GM18867 (cell line): ENCODE measurements at regions not wholly inside any gene's neighbourhood (a gene's known extent, or its start where the extent isn't known, plus 50 kb on each side); places are given as distances from the start of the nearest gene placed in this dataset.

Experiments
- ATAC-seq: cut with Tn5 transposase; IDR thresholded peaks from one replicate; pipeline ENCODE4 v1.9.1; 2021; ENCODE audit warnings: mild to moderate bottlenecking, moderate library complexity; ENCODE audit not compliant: unreplicated experiment

DNA sequence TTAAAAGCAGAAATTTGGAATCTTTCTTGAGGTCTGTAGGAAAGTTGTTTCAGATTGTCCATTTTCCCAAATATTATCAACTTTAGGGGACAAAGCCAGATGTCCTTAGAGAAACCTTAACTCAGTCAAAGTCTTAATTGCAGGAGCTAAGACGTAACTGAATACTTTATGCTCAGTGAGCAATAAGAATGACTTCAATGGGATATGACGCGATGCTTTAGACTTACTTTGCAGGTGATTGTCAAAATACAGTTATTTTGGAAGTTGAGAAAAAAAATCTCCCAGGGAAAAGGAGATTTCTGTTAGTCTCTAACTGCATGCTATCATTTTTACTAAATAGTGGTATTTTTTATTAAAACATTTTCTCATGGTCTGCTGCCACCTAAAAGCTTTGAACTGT, 750.9 kb upstream of the STXBP6 start:
- ATAC-seq = no peak

DNA sequence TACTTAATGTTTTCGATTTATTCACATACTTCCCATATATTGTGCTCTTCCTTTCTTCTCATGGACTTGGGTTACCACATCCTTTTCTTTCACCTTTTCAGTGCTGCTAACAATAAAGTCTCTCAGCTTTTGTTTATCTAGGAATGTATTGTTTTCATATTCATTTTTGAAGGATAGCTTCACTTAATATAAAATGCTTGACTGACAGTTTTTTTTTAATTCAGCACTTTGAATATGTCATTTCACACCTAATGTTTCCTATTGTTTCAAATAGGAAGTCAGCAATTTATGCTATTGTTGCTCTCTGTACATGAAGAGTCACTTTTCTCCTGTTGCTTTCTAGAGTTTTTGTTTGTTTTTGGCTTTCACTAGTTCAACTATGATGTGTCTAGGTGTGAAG, 738.3 kb upstream of the STXBP6 start:
- ATAC-seq = no peak

DNA sequence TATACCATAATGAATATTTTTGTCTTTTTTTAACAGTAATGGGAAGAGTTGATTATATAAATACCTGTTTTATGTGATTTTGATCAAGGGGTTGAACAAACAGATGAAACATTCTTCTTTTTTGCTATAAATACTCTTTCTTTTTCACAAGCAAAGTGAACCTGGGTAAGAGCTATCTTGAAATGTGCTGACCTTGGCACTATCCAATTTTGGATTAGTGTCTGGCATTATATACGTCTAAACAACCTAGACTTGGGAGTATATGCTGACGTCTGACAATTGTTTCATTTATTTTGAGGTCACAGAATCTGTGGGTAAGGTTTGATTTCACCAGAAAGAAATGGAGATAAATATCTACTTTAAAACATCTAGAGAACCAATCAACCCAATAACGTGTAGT, 716.0 kb upstream of the STXBP6 start:
- ATAC-seq = no peak

DNA sequence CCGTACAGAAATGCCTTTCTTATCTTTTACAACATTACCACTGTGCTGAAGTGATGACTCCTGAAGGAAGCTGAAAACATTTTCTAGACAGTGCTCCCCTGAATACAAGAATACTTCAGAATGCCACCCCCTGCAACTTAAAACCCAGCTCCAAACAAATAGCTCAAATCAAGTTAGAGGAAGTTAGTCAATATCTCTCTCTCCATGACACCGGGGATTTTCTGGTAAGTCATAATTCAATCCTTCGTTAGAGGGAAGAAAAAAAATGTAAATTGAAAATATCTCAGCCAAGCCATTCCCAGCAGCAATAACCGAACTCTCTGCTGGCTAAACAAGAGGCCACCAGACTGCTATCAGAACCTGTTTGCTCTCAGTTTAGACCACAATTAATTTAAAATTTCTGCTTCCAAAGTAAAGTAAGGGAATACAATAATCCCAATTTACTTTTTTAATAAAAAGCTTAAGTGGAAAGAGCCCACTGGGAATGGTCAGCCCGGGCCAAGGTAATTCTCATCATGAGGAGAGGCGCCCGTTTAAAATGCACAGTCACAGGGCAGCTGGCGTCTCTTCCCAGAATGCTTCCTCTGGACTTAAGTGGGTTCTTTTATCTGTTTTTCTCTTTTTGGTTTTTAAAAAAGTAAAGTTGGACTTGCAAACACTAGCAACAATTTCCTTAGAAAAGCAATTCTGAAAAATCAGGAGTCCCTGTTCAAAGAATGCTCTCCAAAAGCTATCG, 710.1 kb upstream of the STXBP6 start:
- no peak for ATAC-seq

DNA sequence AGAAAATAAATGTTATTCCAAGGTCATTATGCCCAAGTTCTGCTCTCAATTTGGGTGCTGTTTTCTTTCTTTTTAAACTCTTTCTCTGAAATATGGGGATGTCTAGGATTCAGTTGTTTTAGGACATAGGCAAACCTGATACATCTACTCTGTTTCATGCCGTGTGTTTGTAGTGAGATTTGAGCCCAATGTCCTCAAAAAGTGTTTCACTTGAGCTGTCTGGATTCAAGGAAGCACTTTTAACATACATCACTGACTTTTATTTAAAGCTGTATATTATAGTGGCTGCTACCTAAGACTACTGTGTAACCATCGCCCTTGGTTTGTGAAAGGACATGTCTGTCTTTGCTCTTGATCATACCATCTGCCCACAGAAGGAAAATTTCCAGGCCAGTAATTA, 709.3 kb upstream of the STXBP6 start:
- ATAC-seq = no peak

DNA sequence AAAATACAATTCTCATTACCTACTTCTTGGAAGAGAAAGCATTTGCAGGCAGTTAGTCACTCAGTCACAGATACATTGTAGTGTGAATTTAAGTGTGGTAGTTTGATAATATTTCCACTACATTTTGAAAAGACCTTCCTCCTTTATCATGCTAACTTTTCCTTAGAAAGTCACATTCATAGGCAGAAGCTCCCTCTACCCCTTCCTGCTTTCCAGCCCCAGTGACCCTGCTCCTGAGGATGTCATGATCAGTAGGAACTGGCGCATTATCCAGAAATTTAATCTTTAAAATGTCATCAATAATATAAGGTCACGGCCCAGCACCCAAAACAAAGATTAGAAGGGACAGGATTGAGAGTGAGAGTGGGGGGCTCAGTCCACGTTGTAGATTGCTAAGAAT, 707.4 kb upstream of the STXBP6 start:
- no peak for ATAC-seq

DNA sequence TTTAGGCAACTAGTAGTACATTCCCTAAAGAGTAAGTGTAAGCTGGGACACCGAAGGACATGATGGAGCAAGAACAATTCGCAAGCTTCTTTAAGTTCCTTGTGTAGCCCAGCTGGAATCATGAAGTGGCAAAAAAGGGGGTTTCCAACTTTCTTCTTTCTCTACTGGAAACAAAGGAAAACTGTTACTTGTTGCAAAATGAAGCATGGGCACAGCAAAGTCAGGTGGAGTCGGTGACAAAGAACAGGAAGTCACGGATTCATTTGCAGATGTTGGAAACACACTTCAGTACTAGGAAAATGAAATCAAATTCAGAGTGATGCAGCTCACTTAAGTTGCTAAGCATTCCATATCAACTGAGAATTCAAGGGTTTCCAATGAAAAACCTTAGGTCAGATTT, 706.9 kb upstream of the STXBP6 start:
- ATAC-seq = no peak

DNA sequence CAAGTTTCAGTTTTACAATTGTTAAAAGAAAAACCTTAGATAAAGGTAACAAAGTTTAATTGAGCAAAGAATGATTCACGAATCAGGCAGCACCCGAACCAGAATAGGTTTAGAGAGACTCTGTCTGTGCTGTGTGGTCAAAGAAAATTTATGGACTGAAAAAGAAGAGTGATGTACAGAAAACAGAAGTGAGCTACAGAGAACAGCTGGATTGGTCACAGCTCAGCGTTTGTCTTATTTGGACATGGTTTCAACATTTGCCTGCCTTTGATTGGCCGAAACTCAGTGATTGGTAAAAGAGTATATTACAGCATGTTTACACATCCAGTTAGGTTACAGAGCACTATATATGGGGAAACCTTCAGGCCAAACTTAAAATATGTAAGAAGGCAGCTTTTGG, 703.2 kb upstream of the STXBP6 start:
- ATAC-seq = no peak

DNA sequence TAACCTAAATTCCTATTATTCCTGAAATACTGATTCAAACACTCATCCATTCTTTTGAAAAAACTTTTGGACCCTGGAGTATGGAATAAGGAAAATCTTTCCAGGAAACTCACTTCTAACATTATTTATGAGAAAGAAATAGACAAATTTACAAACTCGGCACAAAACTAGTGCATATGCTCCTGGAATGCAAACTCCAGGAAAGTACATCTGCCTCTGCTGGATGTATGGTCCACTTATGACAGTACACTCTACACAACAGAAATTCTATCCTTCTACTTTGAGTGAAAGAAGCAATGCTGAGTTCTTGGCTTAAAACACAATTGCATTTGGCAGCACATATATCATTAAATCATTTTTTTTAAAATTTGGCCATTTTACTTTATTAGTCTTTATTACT, 700.5 kb upstream of the STXBP6 start:
- no peak for ATAC-seq
